ENCODE measurements at regions not wholly inside any gene's neighbourhood (a gene's known extent, or its start where the extent isn't known, plus 50 kb on each side); places are given as distances from the start of the nearest gene placed in this dataset.

- Histone ChIP-seq H3K9me3 (no peaks in the 10 kb centered on the region), H3K4me1 (no peaks in the 10 kb centered on the region), H3K27ac (no peak overlapping the region), H3K36me3 (no peaks in the 10 kb centered on the region), H3K27me3 (no peaks in the 10 kb centered on the region), H3K4me3 (no peak overlapping the region)
- in situ Hi-C loops (cut with MboI; ENCODE audit: low sequenced_read_pairs in 4 of 4) = loop anchor here in 2 of 4 donors (25.0 kb wide), 1 partner anchor 468 kb away; no protein-coding TSS in a partner anchor
- no peak for TF ChIP-seq POLR2A (IDR thresholded peaks at IDR 0.05)
- no peak for TF ChIP-seq CTCF (IDR thresholded peaks at IDR 0.05 in 4 of 5, conservative IDR thresholded peaks at IDR 0.05 in 1 of 5)
- DNase-seq (no peak), ATAC-seq (no peak)
- intact Hi-C loops (cut with DNase I; ENCODE audit: low total_unique reads) = no loop called here
Measured at GRCh38 chr3:39718674-39719595, 90.5 kb upstream of the MYRIP start.

GRCh38 chr3:39721076-39721475 is 88.3 kb upstream of the MYRIP start:
- no peaks in the 10 kb centered on the region for H3K4me1 ChIP-seq
- TF ChIP-seq CTCF (IDR thresholded peaks at IDR 0.05 in 4 of 5, conservative IDR thresholded peaks at IDR 0.05 in 1 of 5) (no peak), POLR2A (IDR thresholded peaks at IDR 0.05) (no peak)
- ATAC-seq = no peak
- in situ Hi-C loops (cut with MboI; ENCODE audit: low sequenced_read_pairs in 4 of 4) = loop anchor here in 3 of 4 donors (10.0 to 25.0 kb wide), 2 partner anchors 464 to 466 kb away; no protein-coding TSS in a partner anchor
- intact Hi-C loops (cut with DNase I; ENCODE audit: low total_unique reads) = loop anchor here (5.0 kb wide), 1 partner anchor 456 kb away; no protein-coding TSS in a partner anchor
- no peak for DNase-seq
- no peak overlapping the region for H3K27ac ChIP-seq
- no peaks in the 10 kb centered on the region for H3K36me3 ChIP-seq
- no peak overlapping the region for H3K4me3 ChIP-seq
- H3K9me3 ChIP-seq = no peaks in the 10 kb centered on the region
- H3K27me3 ChIP-seq = no peaks in the 10 kb centered on the region

GRCh38 chr3:39724233-39724846 is 85.1 kb upstream of the MYRIP start:
- Histone ChIP-seq H3K36me3 (no peaks in the 10 kb centered on the region), H3K27ac (no peak overlapping the region), H3K4me3 (no peak overlapping the region), H3K9me3 (no peaks in the 10 kb centered on the region), H3K4me1 (no peaks in the 10 kb centered on the region), H3K27me3 (no peaks in the 10 kb centered on the region)
- TF ChIP-seq POLR2A (IDR thresholded peaks at IDR 0.05) (no peak), CTCF (IDR thresholded peaks at IDR 0.05 in 4 of 5, conservative IDR thresholded peaks at IDR 0.05 in 1 of 5) (peak in 2 of 5 experiments; percentile 6 to 35)
- DNase-seq = no peak
- in situ Hi-C loops (cut with MboI; ENCODE audit: low sequenced_read_pairs in 4 of 4) (loop anchor here in 3 of 4 donors (10.0 to 25.0 kb wide), 2 partner anchors 460 to 463 kb away; no protein-coding TSS in a partner anchor), intact Hi-C loops (cut with DNase I; ENCODE audit: low total_unique reads) (loop anchor here (5.0 kb wide), 1 partner anchor 453 kb away; no protein-coding TSS in a partner anchor)
- ATAC-seq = no peak

GRCh38 chr3:39725321-39725720 is 84.1 kb upstream of the MYRIP start:
- H3K4me1 ChIP-seq = no peaks in the 10 kb centered on the region
- H3K27ac ChIP-seq = no peak overlapping the region
- TF ChIP-seq POLR2A (IDR thresholded peaks at IDR 0.05) (no peak), CTCF (IDR thresholded peaks at IDR 0.05 in 4 of 5, conservative IDR thresholded peaks at IDR 0.05 in 1 of 5) (no peak)
- H3K4me3 ChIP-seq = no peak overlapping the region
- in situ Hi-C loops (cut with MboI; ENCODE audit: low sequenced_read_pairs in 4 of 4) = loop anchor here in 1 of 4 donors (10.0 kb wide), 1 partner anchor 459 kb away; no protein-coding TSS in a partner anchor
- intact Hi-C loops (cut with DNase I; ENCODE audit: low total_unique reads) = no loop called here
- H3K9me3 ChIP-seq = no peaks in the 10 kb centered on the region
- no peak for DNase-seq
- no peaks in the 10 kb centered on the region for H3K36me3 ChIP-seq
- H3K27me3 ChIP-seq = no peaks in the 10 kb centered on the region
- ATAC-seq = no peak

Measured in gastrocnemius medialis (tissue), 4 donors.